ENCODE measurements at regions not wholly inside any gene's neighbourhood (a gene's known extent, or its start where the extent isn't known, plus 50 kb on each side); places are given as distances from the start of the nearest gene placed in this dataset.

- Histone ChIP-seq H4K20me1 (ENCODE audit: insufficient read depth) (no peaks in the 10 kb centered on the region), H3K9me2 (ENCODE audit: insufficient read depth) (no peaks in the 10 kb centered on the region), H3K79me2 (ENCODE audit: insufficient read depth, low read length) (no peaks in the 10 kb centered on the region), H3K9ac (ENCODE audit: low read length) (no peak overlapping the region), H3K27ac (ENCODE audit: low read depth, low read length) (no peak overlapping the region), H2AFZ (ENCODE audit: low read depth, low read length, poor library complexity, severe bottlenecking) (no peak overlapping the region), H3K36me3 (ENCODE audit: control insufficient read depth in 1 of 2, insufficient read depth in 2 of 2, low read length in 2 of 2) (no peaks in the 10 kb centered on the region), H3K27me3 (ENCODE audit: insufficient read depth, low read length) (no peaks in the 10 kb centered on the region), H3K4me2 (ENCODE audit: low read length) (no peak overlapping the region), H3K4me3 (replicated peaks in 1 of 2; ENCODE audit: low read depth in 1 of 2, low read length in 2 of 2) (no peak overlapping the region), H3K4me1 (ENCODE audit: control insufficient read depth in 1 of 2, insufficient read depth in 2 of 2, low read length in 2 of 2) (no peaks in the 10 kb centered on the region), H3K9me3 (ENCODE audit: control insufficient read depth in 1 of 2, insufficient read depth in 1 of 2, low read depth in 1 of 2, low read length in 2 of 2) (no peaks in the 10 kb centered on the region)
- BruUV-seq (replicated peaks) = no TSS peak
- ATAC-seq (no peak), DNase-seq (ENCODE audit: low read depth, low spot score) (no peak)
- CTCF ChIA-PET = no interaction called here
- no peak for TF ChIP-seq SRF (IDR thresholded peaks at IDR 0.05; ENCODE audit: low read depth)
- no peak for TF ChIP-seq EZH2 (IDR thresholded peaks at IDR 0.05)
- TF ChIP-seq FOSL1 (IDR thresholded peaks at IDR 0.05; ENCODE audit: low read depth) = no peak
- TF ChIP-seq, protein P1, sequence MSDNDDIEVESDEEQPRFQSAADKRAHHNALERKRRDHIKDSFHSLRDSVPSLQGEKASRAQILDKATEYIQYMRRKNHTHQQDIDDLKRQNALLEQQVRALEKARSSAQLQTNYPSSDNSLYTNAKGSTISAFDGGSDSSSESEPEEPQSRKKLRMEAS (IDR thresholded peaks at IDR 0.05) = no peak
- TF ChIP-seq CEBPB (IDR thresholded peaks at IDR 0.05; ENCODE audit: low read depth) = no peak
- TF ChIP-seq ZNF274 (IDR thresholded peaks at IDR 0.05; ENCODE audit: low read depth, low read length) = no peak
- TF ChIP-seq CBX3 (IDR thresholded peaks at IDR 0.05; ENCODE audit: low read depth) = no peak
- no peak for TF ChIP-seq POLR2A (IDR thresholded peaks at IDR 0.05; ENCODE audit: borderline replicate concordance, extremely low read depth, insufficient read depth, insufficient read length)
- no peak for TF ChIP-seq TCF7L2 (IDR thresholded peaks at IDR 0.05; ENCODE audit: borderline replicate concordance, extremely low read depth, insufficient read depth, insufficient read length)
- TF ChIP-seq, protein P2, sequence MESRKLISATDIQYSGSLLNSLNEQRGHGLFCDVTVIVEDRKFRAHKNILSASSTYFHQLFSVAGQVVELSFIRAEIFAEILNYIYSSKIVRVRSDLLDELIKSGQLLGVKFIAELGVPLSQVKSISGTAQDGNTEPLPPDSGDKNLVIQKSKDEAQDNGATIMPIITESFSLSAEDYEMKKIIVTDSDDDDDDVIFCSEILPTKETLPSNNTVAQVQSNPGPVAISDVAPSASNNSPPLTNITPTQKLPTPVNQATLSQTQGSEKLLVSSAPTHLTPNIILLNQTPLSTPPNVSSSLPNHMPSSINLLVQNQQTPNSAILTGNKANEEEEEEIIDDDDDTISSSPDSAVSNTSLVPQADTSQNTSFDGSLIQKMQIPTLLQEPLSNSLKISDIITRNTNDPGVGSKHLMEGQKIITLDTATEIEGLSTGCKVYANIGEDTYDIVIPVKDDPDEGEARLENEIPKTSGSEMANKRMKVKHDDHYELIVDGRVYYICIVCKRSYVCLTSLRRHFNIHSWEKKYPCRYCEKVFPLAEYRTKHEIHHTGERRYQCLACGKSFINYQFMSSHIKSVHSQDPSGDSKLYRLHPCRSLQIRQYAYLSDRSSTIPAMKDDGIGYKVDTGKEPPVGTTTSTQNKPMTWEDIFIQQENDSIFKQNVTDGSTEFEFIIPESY (IDR thresholded peaks at IDR 0.05; ENCODE audit: extremely low read depth, insufficient replicate concordance, low read length) = no peak
- no peak for TF ChIP-seq ATF3 (IDR thresholded peaks at IDR 0.05)
- TF ChIP-seq YY1 (IDR thresholded peaks at IDR 0.05; ENCODE audit: extremely low read depth, insufficient replicate concordance, low read depth, low read length) = no peak
- TF ChIP-seq SIN3A (IDR thresholded peaks at IDR 0.05; ENCODE audit: low read depth) = no peak
- TF ChIP-seq, protein P3, sequence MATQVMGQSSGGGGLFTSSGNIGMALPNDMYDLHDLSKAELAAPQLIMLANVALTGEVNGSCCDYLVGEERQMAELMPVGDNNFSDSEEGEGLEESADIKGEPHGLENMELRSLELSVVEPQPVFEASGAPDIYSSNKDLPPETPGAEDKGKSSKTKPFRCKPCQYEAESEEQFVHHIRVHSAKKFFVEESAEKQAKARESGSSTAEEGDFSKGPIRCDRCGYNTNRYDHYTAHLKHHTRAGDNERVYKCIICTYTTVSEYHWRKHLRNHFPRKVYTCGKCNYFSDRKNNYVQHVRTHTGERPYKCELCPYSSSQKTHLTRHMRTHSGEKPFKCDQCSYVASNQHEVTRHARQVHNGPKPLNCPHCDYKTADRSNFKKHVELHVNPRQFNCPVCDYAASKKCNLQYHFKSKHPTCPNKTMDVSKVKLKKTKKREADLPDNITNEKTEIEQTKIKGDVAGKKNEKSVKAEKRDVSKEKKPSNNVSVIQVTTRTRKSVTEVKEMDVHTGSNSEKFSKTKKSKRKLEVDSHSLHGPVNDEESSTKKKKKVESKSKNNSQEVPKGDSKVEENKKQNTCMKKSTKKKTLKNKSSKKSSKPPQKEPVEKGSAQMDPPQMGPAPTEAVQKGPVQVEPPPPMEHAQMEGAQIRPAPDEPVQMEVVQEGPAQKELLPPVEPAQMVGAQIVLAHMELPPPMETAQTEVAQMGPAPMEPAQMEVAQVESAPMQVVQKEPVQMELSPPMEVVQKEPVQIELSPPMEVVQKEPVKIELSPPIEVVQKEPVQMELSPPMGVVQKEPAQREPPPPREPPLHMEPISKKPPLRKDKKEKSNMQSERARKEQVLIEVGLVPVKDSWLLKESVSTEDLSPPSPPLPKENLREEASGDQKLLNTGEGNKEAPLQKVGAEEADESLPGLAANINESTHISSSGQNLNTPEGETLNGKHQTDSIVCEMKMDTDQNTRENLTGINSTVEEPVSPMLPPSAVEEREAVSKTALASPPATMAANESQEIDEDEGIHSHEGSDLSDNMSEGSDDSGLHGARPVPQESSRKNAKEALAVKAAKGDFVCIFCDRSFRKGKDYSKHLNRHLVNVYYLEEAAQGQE (IDR thresholded peaks at IDR 0.05; ENCODE audit: low read depth) = no peak
- no peak for TF ChIP-seq ZFX (IDR thresholded peaks at IDR 0.05)
- no peak for TF ChIP-seq EGR1 (IDR thresholded peaks at IDR 0.05; ENCODE audit: low read depth)
- TF ChIP-seq ELF1 (IDR thresholded peaks at IDR 0.05; ENCODE audit: borderline replicate concordance, low read depth) = no peak
- TF ChIP-seq JUND (IDR thresholded peaks at IDR 0.05) = no peak
- TF ChIP-seq, protein P4, sequence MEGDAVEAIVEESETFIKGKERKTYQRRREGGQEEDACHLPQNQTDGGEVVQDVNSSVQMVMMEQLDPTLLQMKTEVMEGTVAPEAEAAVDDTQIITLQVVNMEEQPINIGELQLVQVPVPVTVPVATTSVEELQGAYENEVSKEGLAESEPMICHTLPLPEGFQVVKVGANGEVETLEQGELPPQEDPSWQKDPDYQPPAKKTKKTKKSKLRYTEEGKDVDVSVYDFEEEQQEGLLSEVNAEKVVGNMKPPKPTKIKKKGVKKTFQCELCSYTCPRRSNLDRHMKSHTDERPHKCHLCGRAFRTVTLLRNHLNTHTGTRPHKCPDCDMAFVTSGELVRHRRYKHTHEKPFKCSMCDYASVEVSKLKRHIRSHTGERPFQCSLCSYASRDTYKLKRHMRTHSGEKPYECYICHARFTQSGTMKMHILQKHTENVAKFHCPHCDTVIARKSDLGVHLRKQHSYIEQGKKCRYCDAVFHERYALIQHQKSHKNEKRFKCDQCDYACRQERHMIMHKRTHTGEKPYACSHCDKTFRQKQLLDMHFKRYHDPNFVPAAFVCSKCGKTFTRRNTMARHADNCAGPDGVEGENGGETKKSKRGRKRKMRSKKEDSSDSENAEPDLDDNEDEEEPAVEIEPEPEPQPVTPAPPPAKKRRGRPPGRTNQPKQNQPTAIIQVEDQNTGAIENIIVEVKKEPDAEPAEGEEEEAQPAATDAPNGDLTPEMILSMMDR (IDR thresholded peaks at IDR 0.05 in 2 of 3, conservative IDR thresholded peaks at IDR 0.05 in 1 of 3; ENCODE audit: borderline replicate concordance in 1 of 3, insufficient read depth in 1 of 3, low read depth in 2 of 3, low read length in 2 of 3) = no peak
- no peak for TF ChIP-seq SP1 (IDR thresholded peaks at IDR 0.05; ENCODE audit: low read depth)
- intact Hi-C loops (cut with micrococcal nuclease) = no loop called here
- POLR2A ChIA-PET = no interaction called here
- RAD21 ChIA-PET (ENCODE audit: low non-redundant PET in 1 of 2, low total read pairs in 2 of 2, uncharacterized antibody in 2 of 2, unreplicated experiment in 2 of 2) = no interaction called here
Measured at GRCh38 chr2:150063432-150063889, 424.0 kb downstream of the RND3 start.
